WTC11 (cell line): ENCODE measurements at regions not wholly inside any gene's neighbourhood (a gene's known extent, or its start where the extent isn't known, plus 50 kb on each side); places are given as distances from the start of the nearest gene placed in this dataset.

Experiments used
- ATAC-seq: fragments of 200-7000 bp; cut with Tn5 transposase; 2 replicates; pipeline ENCODE4 v1.10.0; 2021; ENCODE audit warnings: mild to moderate bottlenecking, moderate library complexity
- CTCF ChIA-PET: fragments of 300-600 bp; sonication (Branson Sonifier 250); formaldehyde crosslinking; loops from one replicate; lab custom pipeline; 2021; ENCODE audit warnings: antibody characterized with exemption; lab: Charles Lee
- POLR2A ChIA-PET: fragments of 350-600 bp; sonication (Branson Sonifier 250); formaldehyde crosslinking; loops from one replicate; lab custom pipeline; 2021; ENCODE audit warnings: antibody characterized with exemption; lab: Charles Lee
- DNase-seq: peaks from one replicate; pipeline ENCODE4 v3.0.0; 2021; ENCODE audit warnings: low spot score
- H3K27ac Mint-ChIP-seq: 2 replicates; pipeline ENCODE4 v1.8.0; 2021; ENCODE audit warnings: mixed read lengths
- H3K27me3 Mint-ChIP-seq: 2 replicates; pipeline ENCODE4 v1.8.0; 2021; ENCODE audit warnings: low read depth, mild to moderate bottlenecking, moderate library complexity, mixed read lengths
- H3K36me3 Mint-ChIP-seq: 2 replicates; pipeline ENCODE4 v1.8.0; 2021; ENCODE audit warnings: mixed read lengths
- H3K4me1 Mint-ChIP-seq: 2 replicates; pipeline ENCODE4 v1.8.0; 2022; ENCODE audit warnings: mixed read lengths
- H3K4me3 Mint-ChIP-seq: 2 replicates; pipeline ENCODE4 v1.8.0; 2021; ENCODE audit warnings: mild to moderate bottlenecking, moderate library complexity, mixed read lengths
- H3K9me3 Mint-ChIP-seq: 2 replicates; pipeline ENCODE4 v1.8.0; 2021; ENCODE audit warnings: mixed read lengths
- CDX4 ChIP-seq: fragments of 250-450 bp; sonication (Bioruptor Pico); IDR thresholded peaks from 2 replicates; pipeline ENCODE4 v1.9.0; 2021; ENCODE audit warnings: moderate library complexity, mild to moderate bottlenecking, inconsistent platforms, borderline replicate concordance
- CREM ChIP-seq: sonication (generic); formaldehyde crosslinking; IDR thresholded peaks from 2 replicates; pipeline ENCODE4 v1.8.1; 2022; ENCODE audit warnings: mild to moderate bottlenecking, missing genetic modification reagents, moderate library complexity
- FOXJ3 ChIP-seq: sonication (generic); formaldehyde crosslinking; IDR thresholded peaks from 2 replicates; pipeline ENCODE4 v1.9.0; 2021; ENCODE audit warnings: missing genetic modification reagents, mild to moderate bottlenecking, borderline replicate concordance
- GRHL2 ChIP-seq: fragments of 250-450 bp; sonication (Bioruptor Pico); IDR thresholded peaks from 2 replicates; pipeline ENCODE4 v1.8.0; 2022; ENCODE audit warnings: mild to moderate bottlenecking, moderate library complexity; ENCODE audit not compliant: insufficient replicate concordance, severe bottlenecking
- HMGA2 ChIP-seq: fragments of 250-450 bp; sonication (Bioruptor Pico); IDR thresholded peaks from 2 replicates; pipeline ENCODE4 v1.4.0; 2021; ENCODE audit warnings: mild to moderate bottlenecking, moderate library complexity
- IRF2 ChIP-seq: sonication (generic); formaldehyde crosslinking; IDR thresholded peaks from 2 replicates; pipeline ENCODE4 v1.8.0; 2022; ENCODE audit warnings: low read depth, missing genetic modification reagents, borderline replicate concordance
- KAT7 ChIP-seq: sonication (generic); formaldehyde crosslinking; IDR thresholded peaks from 2 replicates; pipeline ENCODE4 v1.8.1; 2023; ENCODE audit warnings: missing genetic modification reagents, mild to moderate bottlenecking, borderline replicate concordance
- NFATC4 ChIP-seq: fragments of 250-450 bp; sonication (Bioruptor Pico); IDR thresholded peaks from 2 replicates; pipeline ENCODE4 v1.9.0; 2021; ENCODE audit warnings: mild to moderate bottlenecking
- NFYB ChIP-seq: sonication (generic); formaldehyde crosslinking; conservative IDR thresholded peaks from 2 replicates; pipeline ENCODE4 v1.8.0; 2022; ENCODE audit warnings: low read depth, missing genetic modification reagents
- NR1H2 ChIP-seq: sonication (generic); formaldehyde crosslinking; IDR thresholded peaks from 2 replicates; pipeline ENCODE4 v1.9.0; 2021; ENCODE audit warnings: mild to moderate bottlenecking, moderate library complexity, missing genetic modification reagents
- PRRX2 ChIP-seq: fragments of 250-450 bp; sonication (Bioruptor Pico); IDR thresholded peaks from 2 replicates; pipeline ENCODE4 v1.8.0; 2021; ENCODE audit warnings: mild to moderate bottlenecking
- RELA ChIP-seq: sonication (generic); formaldehyde crosslinking; IDR thresholded peaks from 2 replicates; pipeline ENCODE4 v1.8.1; 2022; ENCODE audit warnings: missing genetic modification reagents, mild to moderate bottlenecking, borderline replicate concordance
- RORB ChIP-seq: fragments of 250-450 bp; sonication (Bioruptor Pico); IDR thresholded peaks from 2 replicates; pipeline ENCODE4 v1.9.0; 2021; ENCODE audit warnings: mild to moderate bottlenecking
- SMAD3 ChIP-seq: sonication (generic); formaldehyde crosslinking; IDR thresholded peaks from 2 replicates; pipeline ENCODE4 v1.8.0; 2022; ENCODE audit warnings: missing genetic modification reagents, mild to moderate bottlenecking, borderline replicate concordance
- SMAD4 ChIP-seq: sonication (generic); formaldehyde crosslinking; IDR thresholded peaks from 2 replicates; pipeline ENCODE4 v1.8.0; 2022; ENCODE audit warnings: mild to moderate bottlenecking, missing genetic modification reagents
- TEAD1 ChIP-seq: sonication (generic); formaldehyde crosslinking; IDR thresholded peaks from 2 replicates; pipeline ENCODE4 v1.8.0; 2022; ENCODE audit warnings: mild to moderate bottlenecking, missing genetic modification reagents
- ZNF281 ChIP-seq: sonication (generic); formaldehyde crosslinking; IDR thresholded peaks from 2 replicates; pipeline ENCODE4 v1.8.0; 2023; ENCODE audit warnings: mild to moderate bottlenecking, missing genetic modification reagents
- ZNF532 ChIP-seq: fragments of 250-450 bp; sonication (Bioruptor Pico); IDR thresholded peaks from 2 replicates; pipeline ENCODE4 v1.9.0; 2021; ENCODE audit warnings: mild to moderate bottlenecking, borderline replicate concordance
- ZSCAN18 ChIP-seq: fragments of 250-450 bp; sonication (Bioruptor Pico); IDR thresholded peaks from 2 replicates; pipeline ENCODE4 v2.1.2; 2022; ENCODE audit warnings: mild to moderate bottlenecking, moderate library complexity

GRCh38 chr16:76214856-76215255 is 62.3 kb upstream of the CNTNAP4 start:
- peaks cover 41% of the 10 kb centered on the region for H3K36me3 Mint-ChIP-seq
- peaks cover 61% of the 10 kb centered on the region for H3K27me3 Mint-ChIP-seq
- ATAC-seq (0 out of 2 replicates have a peak, but pooled peaks have one; percentile 22), DNase-seq (no peak)
- H3K4me1 Mint-ChIP-seq = peaks cover 9% of the 10 kb centered on the region
- peaks cover 51% of the 10 kb centered on the region for H3K9me3 Mint-ChIP-seq
- no peak overlapping the region for H3K27ac Mint-ChIP-seq
- TF ChIP-seq SMAD3 (CRISPR knock-in tag) (no peak), RELA (no peak), SMAD4 (CRISPR knock-in tag) (no peak), FOXJ3 (CRISPR knock-in tag) (no peak)
- ChIA-PET CTCF (interaction anchor here (0.6 to 0.9 kb wide), 3 partner anchors 107 to 583 kb away, joined by 3 read pairs; no protein-coding TSS in a partner anchor), POLR2A (no interaction called here)
- no peak overlapping the region for H3K4me3 Mint-ChIP-seq

- TF ChIP-seq RORB (no peak), ZNF532 (CRISPR knock-in tag) (no peak), CREM (CRISPR knock-in tag) (no peak), ZSCAN18 (CRISPR knock-in tag) (no peak), IRF2 (CRISPR knock-in tag) (no peak), TEAD1 (no peak), NR1H2 (CRISPR knock-in tag) (no peak), HMGA2 (CRISPR knock-in tag) (no peak), ZNF281 (CRISPR knock-in tag) (no peak), GRHL2 (CRISPR knock-in tag) (no peak), CDX4 (no peak), NFYB (CRISPR knock-in tag) (no peak), KAT7 (CRISPR knock-in tag) (no peak), PRRX2 (CRISPR knock-in tag) (no peak), NFATC4 (CRISPR knock-in tag) (no peak)
- TF ChIP-seq, all 79 proteins: peak for 0
- DNase-seq (no peak), ATAC-seq (no peak)
- peaks cover 29% of the 10 kb centered on the region for H3K9me3 Mint-ChIP-seq
- H3K27ac Mint-ChIP-seq = no peak overlapping the region
- H3K36me3 Mint-ChIP-seq = peaks cover 18% of the 10 kb centered on the region
- POLR2A ChIA-PET = no interaction called here
- no peak overlapping the region for H3K4me3 Mint-ChIP-seq
- CTCF ChIA-PET = no interaction called here
- H3K27me3 Mint-ChIP-seq = peaks cover 94% of the 10 kb centered on the region
- H3K4me1 Mint-ChIP-seq = peaks cover 15% of the 10 kb centered on the region
Observed at GRCh38 chr16:76222087-76222486, 55.1 kb upstream of the CNTNAP4 start.
